ENCODE measurements at regions not wholly inside any gene's neighbourhood (a gene's known extent, or its start where the extent isn't known, plus 50 kb on each side); places are given as distances from the start of the nearest gene placed in this dataset.

DNA sequence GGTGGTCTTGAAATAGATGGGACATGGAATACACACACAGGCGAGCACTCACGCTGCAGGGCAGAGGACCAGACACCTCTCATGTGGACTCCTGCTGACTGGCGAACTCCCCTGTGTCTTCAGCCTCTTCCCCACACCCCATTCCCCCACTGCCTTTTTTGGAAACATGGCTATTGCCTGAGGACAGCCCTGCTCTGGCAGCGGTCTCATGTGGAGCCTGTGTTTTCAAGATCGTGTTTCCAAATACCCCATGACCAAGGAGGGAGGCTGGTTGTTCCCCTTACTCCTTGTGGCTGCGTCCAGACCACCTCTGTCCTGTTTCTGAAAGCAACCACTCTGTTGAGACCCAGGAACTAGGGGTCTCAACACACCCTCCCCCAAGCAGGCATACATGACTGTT lies 119.4 kb downstream of the C1orf94 start:
- Mint-ChIP-seq H3K27me3 (ENCODE audit: low read depth) (peaks cover 17% of the 10 kb centered on the region), H3K4me1 (no peaks in the 10 kb centered on the region), H3K36me3 (no peaks in the 10 kb centered on the region), H3K9me3 (peaks cover 6% of the 10 kb centered on the region), H3K27ac (no peak overlapping the region), H3K4me3 (no peak overlapping the region)
- TF ChIP-seq, protein P1, sequence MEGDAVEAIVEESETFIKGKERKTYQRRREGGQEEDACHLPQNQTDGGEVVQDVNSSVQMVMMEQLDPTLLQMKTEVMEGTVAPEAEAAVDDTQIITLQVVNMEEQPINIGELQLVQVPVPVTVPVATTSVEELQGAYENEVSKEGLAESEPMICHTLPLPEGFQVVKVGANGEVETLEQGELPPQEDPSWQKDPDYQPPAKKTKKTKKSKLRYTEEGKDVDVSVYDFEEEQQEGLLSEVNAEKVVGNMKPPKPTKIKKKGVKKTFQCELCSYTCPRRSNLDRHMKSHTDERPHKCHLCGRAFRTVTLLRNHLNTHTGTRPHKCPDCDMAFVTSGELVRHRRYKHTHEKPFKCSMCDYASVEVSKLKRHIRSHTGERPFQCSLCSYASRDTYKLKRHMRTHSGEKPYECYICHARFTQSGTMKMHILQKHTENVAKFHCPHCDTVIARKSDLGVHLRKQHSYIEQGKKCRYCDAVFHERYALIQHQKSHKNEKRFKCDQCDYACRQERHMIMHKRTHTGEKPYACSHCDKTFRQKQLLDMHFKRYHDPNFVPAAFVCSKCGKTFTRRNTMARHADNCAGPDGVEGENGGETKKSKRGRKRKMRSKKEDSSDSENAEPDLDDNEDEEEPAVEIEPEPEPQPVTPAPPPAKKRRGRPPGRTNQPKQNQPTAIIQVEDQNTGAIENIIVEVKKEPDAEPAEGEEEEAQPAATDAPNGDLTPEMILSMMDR (IDR thresholded peaks at IDR 0.05; ENCODE audit: unreplicated experiment), result no peak
- no peak for DNase-seq (ENCODE audit: low spot score in 2 of 2, unreplicated experiment in 2 of 2)

DNA sequence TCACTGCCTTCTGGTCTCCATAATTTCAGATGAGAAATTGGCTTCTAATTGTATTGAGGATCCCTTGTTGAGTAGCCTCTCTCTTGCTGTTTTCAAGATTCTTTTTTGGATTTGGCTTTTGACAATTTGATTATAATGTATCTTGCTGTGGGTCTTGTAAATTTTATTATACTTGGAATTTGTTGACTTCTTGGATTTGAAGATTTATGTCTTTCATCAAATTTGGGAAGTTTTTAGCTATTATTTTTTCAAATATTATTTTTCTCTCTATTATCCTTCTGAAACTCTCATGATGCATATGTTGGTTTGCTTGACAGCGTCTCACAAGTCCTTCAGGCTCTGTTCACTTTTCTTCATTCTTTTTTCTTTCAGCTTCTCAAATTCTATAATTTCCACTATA lies 126.1 kb downstream of the C1orf94 start:
- Mint-ChIP-seq H3K27ac (no peak overlapping the region), H3K4me3 (no peak overlapping the region), H3K36me3 (peaks cover 2% of the 10 kb centered on the region), H3K27me3 (ENCODE audit: low read depth) (no peaks in the 10 kb centered on the region), H3K9me3 (peaks cover 49% of the 10 kb centered on the region), H3K4me1 (no peaks in the 10 kb centered on the region)
- DNase-seq (ENCODE audit: low spot score in 2 of 2, unreplicated experiment in 2 of 2), result no peak
- TF ChIP-seq, protein P1 (IDR thresholded peaks at IDR 0.05; ENCODE audit: unreplicated experiment), result no peak

DNA sequence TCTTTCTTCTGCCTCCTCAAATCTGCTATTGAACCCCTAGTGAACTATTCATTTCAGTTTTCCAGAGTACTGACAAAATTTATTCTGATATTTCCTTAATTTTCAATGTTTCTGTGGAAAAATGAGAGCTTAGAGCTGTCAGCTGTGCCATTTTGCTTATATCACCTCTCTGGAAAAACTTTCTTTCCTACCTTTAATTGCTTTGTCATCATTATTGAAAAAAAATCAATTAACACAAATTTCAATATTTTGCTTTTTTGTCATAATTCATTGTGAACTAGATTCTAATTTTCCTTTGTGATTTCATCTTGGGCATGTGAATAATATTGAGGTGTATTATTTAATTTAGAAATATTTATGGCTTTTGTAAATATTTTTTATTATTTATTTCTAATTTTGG lies 126.5 kb downstream of the C1orf94 start:
- TF ChIP-seq, protein P1 (IDR thresholded peaks at IDR 0.05; ENCODE audit: unreplicated experiment), result no peak
- no peak overlapping the region for H3K4me3 Mint-ChIP-seq
- H3K9me3 Mint-ChIP-seq, result peaks cover 53% of the 10 kb centered on the region
- no peak overlapping the region for H3K27ac Mint-ChIP-seq
- H3K27me3 Mint-ChIP-seq (ENCODE audit: low read depth), result no peaks in the 10 kb centered on the region
- H3K36me3 Mint-ChIP-seq, result peaks cover 2% of the 10 kb centered on the region
- no peak for DNase-seq (ENCODE audit: low spot score in 2 of 2, unreplicated experiment in 2 of 2)
- no peaks in the 10 kb centered on the region for H3K4me1 Mint-ChIP-seq

DNA sequence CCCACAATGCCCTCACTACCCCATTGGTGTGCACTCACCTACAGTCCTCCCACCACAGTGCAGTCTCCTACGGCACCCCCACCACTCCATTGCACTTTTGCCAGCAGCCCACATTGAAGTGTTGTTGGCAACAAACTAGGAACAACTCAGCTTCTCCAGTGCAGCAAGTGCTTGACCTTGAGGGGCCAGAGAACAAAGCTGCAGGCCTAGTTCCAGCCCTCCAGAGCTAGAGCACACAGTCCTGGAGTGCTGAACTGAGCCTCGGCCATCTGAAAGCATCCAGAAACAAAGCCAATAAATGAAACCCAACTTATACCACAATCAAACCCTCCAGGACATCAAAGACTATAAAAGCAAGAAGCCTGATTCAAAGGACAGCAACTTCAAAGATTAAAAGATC lies 129.9 kb downstream of the C1orf94 start:
- peaks cover 69% of the 10 kb centered on the region for H3K9me3 Mint-ChIP-seq
- no peak overlapping the region for H3K4me3 Mint-ChIP-seq
- H3K36me3 Mint-ChIP-seq, result peaks cover 2% of the 10 kb centered on the region
- no peak for DNase-seq (ENCODE audit: low spot score in 2 of 2, unreplicated experiment in 2 of 2)
- TF ChIP-seq, protein P1 (IDR thresholded peaks at IDR 0.05; ENCODE audit: unreplicated experiment), result no peak
- no peaks in the 10 kb centered on the region for H3K4me1 Mint-ChIP-seq
- H3K27ac Mint-ChIP-seq, result no peak overlapping the region
- no peaks in the 10 kb centered on the region for H3K27me3 Mint-ChIP-seq (ENCODE audit: low read depth)

DNA sequence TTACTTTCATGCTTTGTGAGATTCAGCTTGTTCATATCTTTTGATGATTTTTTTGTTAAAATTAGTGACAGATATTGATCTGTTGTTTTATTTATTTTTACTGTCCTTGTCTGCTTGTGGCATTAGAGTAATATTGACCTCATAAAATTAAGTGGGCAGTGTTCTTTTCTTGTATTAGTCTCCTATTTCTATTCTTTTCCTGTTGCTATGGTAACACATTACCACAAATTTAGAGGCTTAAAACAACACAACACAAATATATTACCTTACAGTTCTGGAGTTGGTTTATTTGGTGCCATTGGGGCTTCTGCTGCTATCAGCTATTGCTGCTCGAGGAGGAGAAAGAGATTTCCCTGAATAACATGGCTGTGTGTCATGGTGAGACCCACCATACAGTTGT lies 135.7 kb downstream of the C1orf94 start:
- DNase-seq (ENCODE audit: low spot score in 2 of 2, unreplicated experiment in 2 of 2), result no peak
- Mint-ChIP-seq H3K36me3 (no peaks in the 10 kb centered on the region), H3K9me3 (peaks cover 84% of the 10 kb centered on the region), H3K27me3 (ENCODE audit: low read depth) (no peaks in the 10 kb centered on the region), H3K27ac (no peak overlapping the region), H3K4me1 (no peaks in the 10 kb centered on the region), H3K4me3 (no peak overlapping the region)
- TF ChIP-seq, protein P1 (IDR thresholded peaks at IDR 0.05; ENCODE audit: unreplicated experiment), result no peak

DNA sequence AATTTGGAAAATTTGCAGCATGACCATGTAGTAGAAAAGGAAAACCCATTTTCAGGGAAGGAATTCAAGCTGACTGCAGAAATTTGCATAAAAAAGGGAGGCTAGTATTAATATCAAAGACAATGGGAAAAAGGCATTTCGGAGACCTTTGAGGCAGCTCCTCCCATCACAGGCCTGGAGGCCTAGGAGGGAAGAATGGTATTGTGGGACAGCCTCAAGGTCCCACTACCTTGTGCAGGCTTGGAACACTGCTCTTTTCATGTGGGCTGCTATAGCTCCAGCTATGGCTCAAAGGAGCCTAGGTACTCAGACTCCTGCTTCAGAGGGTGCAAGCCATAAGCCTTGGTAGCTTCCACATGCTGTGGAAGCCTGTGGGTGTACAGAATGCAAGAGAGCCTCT lies 139.3 kb downstream of the C1orf94 start:
- TF ChIP-seq, protein P1 (IDR thresholded peaks at IDR 0.05; ENCODE audit: unreplicated experiment), result no peak
- H3K9me3 Mint-ChIP-seq, result peaks cover 65% of the 10 kb centered on the region
- H3K4me1 Mint-ChIP-seq, result peaks cover 8% of the 10 kb centered on the region
- DNase-seq (ENCODE audit: low spot score in 2 of 2, unreplicated experiment in 2 of 2), result no peak
- H3K27ac Mint-ChIP-seq, result no peak overlapping the region
- H3K27me3 Mint-ChIP-seq (ENCODE audit: low read depth), result no peaks in the 10 kb centered on the region
- H3K36me3 Mint-ChIP-seq, result no peaks in the 10 kb centered on the region
- H3K4me3 Mint-ChIP-seq, result no peak overlapping the region

Data from mesothelial cell of epicardium (in vitro differentiated cells).